KG1 (cell line): ENCODE measurements at regions not wholly inside any gene's neighbourhood (a gene's known extent, or its start where the extent isn't known, plus 50 kb on each side); places are given as distances from the start of the nearest gene placed in this dataset.
A peak's percentile ranks its signal among the peaks of the same experiment; 100 is the strongest.

ENCODE experiments used
- DNase-seq: peaks from one replicate; lab custom pipeline; 2025; lab: John Stamatoyannopoulos, UW

- no peak for DNase-seq
These were observed 360.9 kb downstream of the RPL10L start for GRCh38 chr14:46290706-46291105.

DNA sequence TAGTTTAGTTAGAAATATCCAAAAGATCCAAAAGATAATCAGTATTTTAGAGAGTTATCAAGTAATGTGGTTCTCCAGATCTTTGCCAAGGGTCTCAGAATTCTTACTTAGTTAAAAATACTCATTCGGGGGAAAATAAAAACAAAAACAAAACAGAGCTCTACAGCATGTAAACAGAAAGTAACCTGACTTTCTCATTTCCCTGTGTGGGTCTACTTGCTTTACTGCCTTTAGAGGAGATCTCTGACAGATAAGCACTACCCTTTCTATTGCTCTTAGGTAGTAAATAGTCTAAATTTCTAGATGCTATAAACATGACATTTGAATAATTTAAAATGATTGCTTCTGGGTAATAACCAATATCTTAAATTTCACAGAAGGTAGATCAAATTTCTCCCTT lies 371.8 kb downstream of the RPL10L start:
- no peak for DNase-seq

DNA sequence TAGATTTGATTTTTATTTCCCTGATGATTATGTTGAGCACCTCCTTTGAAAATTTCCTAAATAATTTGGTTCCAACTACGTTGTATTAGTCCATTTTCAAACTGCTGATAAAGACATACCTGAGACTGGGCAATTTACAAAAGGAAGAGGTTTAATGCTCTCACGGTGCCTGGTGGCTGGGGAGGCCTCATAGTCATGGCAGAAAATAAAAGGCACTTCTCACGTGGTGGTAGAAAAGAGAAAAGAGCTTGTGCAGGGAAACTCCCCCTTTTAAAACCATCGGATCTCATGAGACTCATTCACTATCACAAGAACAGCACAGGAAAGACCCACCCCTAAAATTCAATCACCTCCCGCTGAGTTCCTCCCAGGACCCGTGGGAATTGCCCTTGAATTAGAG lies 372.3 kb downstream of the RPL10L start:
- no peak for DNase-seq

- DNase-seq: no peak
These were observed 392.0 kb downstream of the RPL10L start for GRCh38 chr14:46259536-46259935.

- no peak for DNase-seq
These were observed 395.2 kb downstream of the RPL10L start for GRCh38 chr14:46256381-46256780.

GRCh38 chr14:46250113-46250703 lies 401.4 kb downstream of the RPL10L start:
- peak; percentile 17 for DNase-seq

DNA sequence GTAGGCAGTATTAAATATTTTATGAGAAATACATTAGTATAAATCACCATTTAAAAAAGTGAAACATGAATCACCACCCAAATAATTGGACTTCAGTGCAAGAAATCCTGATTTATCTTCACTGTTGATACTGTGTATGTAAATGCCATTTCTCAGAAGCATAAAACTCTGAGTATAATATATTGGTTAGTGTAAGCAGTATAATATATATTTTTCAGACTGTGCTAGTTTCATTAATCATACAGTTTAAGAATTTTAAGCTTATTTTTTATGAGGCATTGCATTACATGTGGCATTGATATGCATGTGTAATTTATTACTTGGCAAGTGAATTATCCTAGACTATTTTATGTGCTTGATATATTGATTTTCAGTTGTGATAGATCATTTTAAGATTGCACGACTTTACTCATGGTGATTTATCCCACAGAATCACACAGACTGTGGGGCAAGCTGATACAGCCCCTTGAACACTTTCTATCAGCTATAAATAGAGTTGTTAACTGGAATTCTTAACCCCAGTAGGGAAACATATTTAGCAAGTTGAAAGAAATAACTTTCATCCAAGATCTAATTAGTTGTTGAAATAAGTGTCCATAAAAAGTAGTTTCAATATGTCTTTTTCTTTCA lies 403.5 kb downstream of the RPL10L start:
- no peak for DNase-seq

DNA sequence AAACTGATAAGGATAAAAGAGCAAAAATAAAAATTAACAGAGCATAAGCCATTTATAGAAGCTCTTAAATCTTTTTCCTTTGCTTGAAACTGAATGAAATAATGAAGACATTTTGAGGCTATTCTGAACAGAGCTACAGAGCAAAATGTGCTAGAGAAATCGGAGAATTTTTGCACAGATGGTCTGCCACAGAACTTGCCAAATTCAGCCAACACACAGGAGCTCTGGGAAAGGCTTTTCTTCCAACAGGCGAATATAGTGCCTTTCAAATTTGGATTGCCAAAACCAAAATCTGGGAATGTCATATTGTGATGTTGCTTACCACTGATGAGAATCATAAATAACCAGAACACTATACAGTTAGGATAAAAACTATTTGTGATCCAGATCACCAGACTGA lies 406.3 kb downstream of the RPL10L start:
- DNase-seq: no peak

- DNase-seq: no peak
These were observed 417.8 kb downstream of the RPL10L start for GRCh38 chr14:46233786-46234185.

GRCh38 chr14:46230540-46230939 lies 421.0 kb downstream of the RPL10L start:
- no peak for DNase-seq

DNA sequence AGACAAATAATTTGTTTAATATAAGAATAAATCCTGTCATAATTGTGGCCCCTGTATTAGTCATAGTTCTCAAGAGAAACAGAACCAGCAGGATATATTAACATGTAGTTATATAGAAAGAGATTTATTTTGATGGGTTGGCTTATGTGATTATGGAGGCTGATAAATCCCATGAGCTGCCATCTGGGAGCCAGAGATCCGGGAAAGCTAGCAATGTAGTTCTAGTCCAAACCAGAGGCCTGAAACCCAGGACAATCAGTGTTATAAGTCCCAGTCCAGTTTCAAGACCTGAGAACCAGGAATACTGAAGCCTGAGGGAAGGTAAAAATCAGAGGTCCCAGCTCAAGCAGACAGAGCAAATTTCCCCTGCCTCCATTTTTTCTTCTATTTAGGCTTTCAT lies 435.8 kb downstream of the RPL10L start:
- no peak for DNase-seq

DNA sequence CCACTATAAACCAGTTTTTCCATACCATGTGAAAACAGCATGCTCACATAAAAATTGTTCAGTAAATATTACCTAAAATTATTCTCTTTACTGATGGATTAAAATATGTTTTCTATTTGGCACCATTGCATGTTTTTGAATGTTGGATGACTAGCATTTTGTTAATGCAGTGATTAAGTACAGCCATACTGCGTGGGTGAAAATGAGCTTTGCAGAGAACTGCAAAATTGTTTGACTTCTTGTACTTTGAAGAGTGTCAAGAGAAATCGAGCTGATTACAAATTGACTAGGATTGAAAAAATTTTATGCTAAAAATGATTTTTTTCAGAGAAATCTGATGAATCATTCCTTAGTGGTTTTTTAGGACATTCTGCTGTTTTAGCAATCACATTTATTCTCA lies 452.9 kb downstream of the RPL10L start:
- no peak for DNase-seq

DNA sequence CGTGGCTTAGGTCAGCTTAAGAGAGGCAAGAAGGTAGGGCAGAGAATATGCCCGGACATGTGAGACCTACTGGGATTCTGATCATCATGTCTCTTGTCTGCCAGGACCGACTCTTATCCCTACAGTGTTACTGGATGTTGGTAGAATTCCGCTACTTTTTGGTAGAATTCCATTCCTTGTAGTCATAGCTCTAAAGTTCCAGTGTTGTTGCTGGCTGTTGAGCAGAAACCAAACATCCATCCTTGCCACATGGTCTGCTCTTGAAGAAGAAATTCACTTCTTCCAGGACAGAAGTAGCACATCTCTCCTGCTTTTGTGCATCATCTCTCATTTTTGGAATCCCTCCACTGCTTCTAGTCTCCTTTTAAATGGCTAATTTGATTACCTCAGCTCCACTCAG lies 453.7 kb downstream of the RPL10L start:
- no peak for DNase-seq
